PC-9 (cell line): ENCODE measurements at regions not wholly inside any gene's neighbourhood (a gene's known extent, or its start where the extent isn't known, plus 50 kb on each side); places are given as distances from the start of the nearest gene placed in this dataset.

Source experiments
- BruUV-seq: library from RNA; stranded (reverse); fragments of 400-500 nt; replicated peaks from 2 replicates; lab custom pipeline; 2021; lab: Mats Ljungman, UMichigan
- CTCF ChIA-PET: fragments of 300-600 bp; sonication (Branson Sonifier 250); formaldehyde crosslinking; loops from one replicate; lab custom pipeline; 2022; ENCODE audit warnings: antibody characterized with exemption; lab: Charles Lee
- POLR2A ChIA-PET: fragments of 300-600 bp; sonication (Branson Sonifier 250); formaldehyde crosslinking; loops from one replicate; lab custom pipeline; 2022; ENCODE audit warnings: antibody characterized with exemption; ENCODE audit not compliant: unreplicated experiment; lab: Charles Lee
- DNase-seq, 2 experiments: peaks; one replicate each; pipeline versions ENCODE4 v3.0.0 to v3.0.0-alpha.2; 2015 to 2022; ENCODE audit warnings: mixed read lengths in 1 of 2
- H2AFZ ChIP-seq: fragments of 200-600 bp; sonication (generic); 2 replicates; pipeline ENCODE4 v1.8.1; 2017; ENCODE audit warnings: antibody characterized with exemption
- H3F3A ChIP-seq: fragments of 200-600 bp; sonication (generic); 2 replicates; pipeline ENCODE4 v1.8.1; 2017; ENCODE audit warnings: antibody characterized with exemption, mild to moderate bottlenecking, low read depth; ENCODE audit not compliant: insufficient read depth
- H3K27ac ChIP-seq: fragments of 200-600 bp; sonication (generic); 2 replicates; pipeline ENCODE4 v1.6.1; 2016; ENCODE audit warnings: mixed run types
- H3K27me3 ChIP-seq: fragments of 200-600 bp; sonication (generic); 2 replicates; pipeline ENCODE4 v1.6.1; 2016; ENCODE audit warnings: low read depth, mixed run types; ENCODE audit not compliant: insufficient read depth
- H3K36me3 ChIP-seq: fragments of 200-600 bp; sonication (generic); 2 replicates; pipeline ENCODE4 v1.6.1; 2016; ENCODE audit warnings: low read depth, mixed run types
- H3K4me1 ChIP-seq: fragments of 200-600 bp; sonication (generic); replicated peaks from 2 replicates; pipeline ENCODE4 v1.6.1; 2016; ENCODE audit warnings: mixed run types; ENCODE audit not compliant: insufficient read depth
- H3K4me2 ChIP-seq: fragments of 200-600 bp; sonication (generic); 2 replicates; pipeline ENCODE4 v1.6.1; 2017; ENCODE audit warnings: mixed run types
- H3K4me3 ChIP-seq: fragments of 200-600 bp; sonication (generic); 2 replicates; pipeline ENCODE4 v1.6.1; 2016; ENCODE audit warnings: mixed run types
- H3K79me2 ChIP-seq: fragments of 200-600 bp; sonication (generic); 2 replicates; pipeline ENCODE4 v1.6.1; 2017; ENCODE audit warnings: low read depth, mixed run types
- H3K9me2 ChIP-seq: fragments of 200-600 bp; sonication (generic); 2 replicates; pipeline ENCODE4 v1.8.1; 2017; ENCODE audit warnings: mild to moderate bottlenecking; ENCODE audit not compliant: insufficient read depth
- H3K9me3 ChIP-seq: fragments of 200-600 bp; sonication (generic); 2 replicates; pipeline ENCODE4 v1.8.1; 2016; ENCODE audit warnings: low read depth; ENCODE audit not compliant: insufficient read depth
- H4K20me1 ChIP-seq: fragments of 200-600 bp; sonication (generic); 2 replicates; pipeline ENCODE4 v1.8.1; 2017; ENCODE audit not compliant: insufficient read depth
- CTCF ChIP-seq: fragments of 200-600 bp; sonication (generic); conservative IDR thresholded peaks from 2 replicates; pipeline ENCODE4 v1.6.1; 2017; ENCODE audit warnings: mixed run types, antibody characterized with exemption, mild to moderate bottlenecking, moderate library complexity
- EZH2 ChIP-seq: fragments of 200-600 bp; sonication (generic); IDR thresholded peaks from 2 replicates; pipeline ENCODE4 v1.8.0; 2017; ENCODE audit warnings: antibody characterized with exemption, low read depth
- intact Hi-C: fragments of 100-400 bp; cut with micrococcal nuclease; formaldehyde crosslinking; loops from one replicate; pipeline ENCODE4 v1.10.0; 2022; ENCODE audit not compliant: unreplicated experiment

GRCh38 chr4:30901461-30902451 is 181.6 kb downstream of the PCDH7 start:
- H3K9me3 ChIP-seq = no peaks in the 10 kb centered on the region
- no peaks in the 10 kb centered on the region for H3K27me3 ChIP-seq
- no peak for TF ChIP-seq CTCF
- POLR2A ChIA-PET = no interaction called here
- no peaks in the 10 kb centered on the region for H3F3A ChIP-seq
- intact Hi-C loops = no loop called here
- H3K36me3 ChIP-seq = no peaks in the 10 kb centered on the region
- no peak overlapping the region for H3K27ac ChIP-seq
- no peaks in the 10 kb centered on the region for H4K20me1 ChIP-seq
- no peak overlapping the region for H2AFZ ChIP-seq
- H3K9me2 ChIP-seq = no peaks in the 10 kb centered on the region
- peaks cover 7% of the 10 kb centered on the region for H3K4me1 ChIP-seq
- no TSS peak for BruUV-seq
- H3K4me2 ChIP-seq = no peak overlapping the region
- no peak overlapping the region for H3K4me3 ChIP-seq
- DNase-seq = no peak
- CTCF ChIA-PET = no interaction called here
- no peaks in the 10 kb centered on the region for H3K79me2 ChIP-seq

GRCh38 chr4:30903502-30904214 is 183.5 kb downstream of the PCDH7 start:
- Histone ChIP-seq H3K9me3 (no peaks in the 10 kb centered on the region), H4K20me1 (no peaks in the 10 kb centered on the region), H3F3A (no peaks in the 10 kb centered on the region), H3K9me2 (no peaks in the 10 kb centered on the region), H3K4me3 (no peak overlapping the region), H2AFZ (no peak overlapping the region), H3K27ac (no peak overlapping the region), H3K4me1 (peaks cover 7% of the 10 kb centered on the region), H3K27me3 (no peaks in the 10 kb centered on the region), H3K36me3 (no peaks in the 10 kb centered on the region), H3K4me2 (no peak overlapping the region), H3K79me2 (no peaks in the 10 kb centered on the region)
- no TSS peak for BruUV-seq
- intact Hi-C loops = no loop called here
- ChIA-PET CTCF (no interaction called here), POLR2A (no interaction called here)
- TF ChIP-seq EZH2 (no peak), CTCF (no peak)
- peak in 1 of 2 experiments; percentile 36 for DNase-seq

GRCh38 chr4:30904215-30904555 is 184.0 kb downstream of the PCDH7 start:
- H3K27ac ChIP-seq = no peak overlapping the region
- intact Hi-C loops = no loop called here
- DNase-seq = no peak
- ChIA-PET POLR2A (no interaction called here), CTCF (no interaction called here)
- no peak overlapping the region for H3K4me2 ChIP-seq
- H2AFZ ChIP-seq = no peak overlapping the region
- H3K27me3 ChIP-seq = no peaks in the 10 kb centered on the region
- no peaks in the 10 kb centered on the region for H4K20me1 ChIP-seq
- H3F3A ChIP-seq = no peaks in the 10 kb centered on the region
- no peak for TF ChIP-seq CTCF
- TF ChIP-seq EZH2 = no peak
- H3K79me2 ChIP-seq = no peaks in the 10 kb centered on the region
- no peaks in the 10 kb centered on the region for H3K9me3 ChIP-seq
- no peaks in the 10 kb centered on the region for H3K36me3 ChIP-seq
- BruUV-seq = no TSS peak
- peaks cover 7% of the 10 kb centered on the region for H3K4me1 ChIP-seq
- no peak overlapping the region for H3K4me3 ChIP-seq
- H3K9me2 ChIP-seq = no peaks in the 10 kb centered on the region
